Transverse colon (tissue), 3 donors: ENCODE measurements at regions not wholly inside any gene's neighbourhood (a gene's known extent, or its start where the extent isn't known, plus 50 kb on each side); places are given as distances from the start of the nearest gene placed in this dataset.

Experiments used
- POLR2A ChIP-seq: fragments of 450-650 bp; IDR thresholded peaks from one replicate; pipeline ENCODE4 v1.6.1; 2016; ENCODE audit warnings: antibody characterized with exemption, mild to moderate bottlenecking, moderate library complexity
- TF ChIP-seq, protein P1 (sequence below), 5 experiments: fragments of 200-600 bp in 3 of 5; fragments of 450-650 bp in 2 of 5; sonication (generic) in 3 of 5; IDR thresholded peaks; 1 replicate in 2 of 5; 2 replicates in 3 of 5; pipeline ENCODE4 v1.5.1; 2016 to 2017; ENCODE audit warnings: antibody characterized with exemption in 5 of 5, inconsistent platforms in 3 of 5, mild to moderate bottlenecking in 2 of 5, moderate library complexity in 1 of 5

DNA sequence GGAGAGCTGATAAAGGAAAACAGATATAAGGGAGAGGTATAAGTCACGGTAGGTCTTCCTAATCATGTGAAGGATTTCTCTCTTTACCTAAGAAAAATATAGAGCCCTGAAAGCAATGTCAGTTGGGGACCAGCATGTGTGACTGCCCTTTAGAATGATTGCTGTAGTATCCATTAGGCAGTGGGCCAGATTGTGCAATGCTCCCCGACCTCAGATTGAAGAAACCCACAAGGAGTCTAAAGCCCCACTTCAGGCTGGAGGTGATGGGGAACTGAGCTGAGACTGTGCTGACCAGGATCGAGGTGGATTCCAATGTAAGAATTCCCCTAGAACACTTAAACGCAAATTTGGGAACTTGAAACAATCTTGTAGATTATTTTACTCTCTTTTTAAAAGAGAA lies 614.4 kb downstream of the LIG4 start:
- TF ChIP-seq, protein P1, sequence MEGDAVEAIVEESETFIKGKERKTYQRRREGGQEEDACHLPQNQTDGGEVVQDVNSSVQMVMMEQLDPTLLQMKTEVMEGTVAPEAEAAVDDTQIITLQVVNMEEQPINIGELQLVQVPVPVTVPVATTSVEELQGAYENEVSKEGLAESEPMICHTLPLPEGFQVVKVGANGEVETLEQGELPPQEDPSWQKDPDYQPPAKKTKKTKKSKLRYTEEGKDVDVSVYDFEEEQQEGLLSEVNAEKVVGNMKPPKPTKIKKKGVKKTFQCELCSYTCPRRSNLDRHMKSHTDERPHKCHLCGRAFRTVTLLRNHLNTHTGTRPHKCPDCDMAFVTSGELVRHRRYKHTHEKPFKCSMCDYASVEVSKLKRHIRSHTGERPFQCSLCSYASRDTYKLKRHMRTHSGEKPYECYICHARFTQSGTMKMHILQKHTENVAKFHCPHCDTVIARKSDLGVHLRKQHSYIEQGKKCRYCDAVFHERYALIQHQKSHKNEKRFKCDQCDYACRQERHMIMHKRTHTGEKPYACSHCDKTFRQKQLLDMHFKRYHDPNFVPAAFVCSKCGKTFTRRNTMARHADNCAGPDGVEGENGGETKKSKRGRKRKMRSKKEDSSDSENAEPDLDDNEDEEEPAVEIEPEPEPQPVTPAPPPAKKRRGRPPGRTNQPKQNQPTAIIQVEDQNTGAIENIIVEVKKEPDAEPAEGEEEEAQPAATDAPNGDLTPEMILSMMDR (IDR thresholded peaks at IDR 0.05): no peak
- no peak for TF ChIP-seq POLR2A
